ENCODE measurements at regions not wholly inside any gene's neighbourhood (a gene's known extent, or its start where the extent isn't known, plus 50 kb on each side); places are given as distances from the start of the nearest gene placed in this dataset.
"Not testable (repeated sequence)": the region's sequence is repeated elsewhere in the genome, so short reads cannot be mapped to it uniquely, and the experiment has no call there.

GRCh38 chr18:22566703-22567420 is 149.1 kb upstream of the CTAGE1 start:
- DNase-seq (ENCODE audit: low spot score) = no peak

GRCh38 chr18:22567794-22568193 is 150.1 kb upstream of the CTAGE1 start:
- DNase-seq (ENCODE audit: low spot score) = no peak

- no peak for DNase-seq (ENCODE audit: low spot score)
These were observed 152.8 kb upstream of the CTAGE1 start for GRCh38 chr18:22570492-22570891.

GRCh38 chr18:22572341-22572740 is 154.6 kb upstream of the CTAGE1 start:
- DNase-seq (ENCODE audit: low spot score) = no peak

- no peak for DNase-seq (ENCODE audit: low spot score)
These were observed 161.6 kb upstream of the CTAGE1 start for GRCh38 chr18:22579271-22579670.

GRCh38 chr18:22585333-22585732 is 167.6 kb upstream of the CTAGE1 start:
- DNase-seq (ENCODE audit: low spot score) = no peak

GRCh38 chr18:22585821-22586220 is 168.1 kb upstream of the CTAGE1 start:
- DNase-seq (ENCODE audit: low spot score) = no peak

- DNase-seq (ENCODE audit: low spot score) = no peak
These were observed 173.5 kb upstream of the CTAGE1 start for GRCh38 chr18:22591222-22591621.

GRCh38 chr18:22594155-22594690 is 176.5 kb upstream of the CTAGE1 start:
- DNase-seq (ENCODE audit: low spot score) = no peak

GRCh38 chr18:22601481-22601880 is 183.8 kb upstream of the CTAGE1 start:
- no peak for DNase-seq (ENCODE audit: low spot score)

- not testable (repeated sequence) for DNase-seq (ENCODE audit: low spot score)
These were observed 184.7 kb upstream of the CTAGE1 start for GRCh38 chr18:22602456-22602855.

- DNase-seq (ENCODE audit: low spot score) = no peak
These were observed 186.2 kb upstream of the CTAGE1 start for GRCh38 chr18:22603902-22604301.

GRCh38 chr18:22604390-22604985 is 186.8 kb upstream of the CTAGE1 start:
- DNase-seq (ENCODE audit: low spot score) = no peak

GRCh38 chr18:22604986-22605421 is 187.3 kb upstream of the CTAGE1 start:
- DNase-seq (ENCODE audit: low spot score) = no peak

GRCh38 chr18:22605736-22606135 is 188.0 kb upstream of the CTAGE1 start:
- DNase-seq (ENCODE audit: low spot score) = no peak

- no peak for DNase-seq (ENCODE audit: low spot score)
These were observed 189.0 kb upstream of the CTAGE1 start for GRCh38 chr18:22606563-22607283.

- no peak for DNase-seq (ENCODE audit: low spot score)
These were observed 189.5 kb upstream of the CTAGE1 start for GRCh38 chr18:22607284-22607635.

GRCh38 chr18:22608847-22609246 is 191.1 kb upstream of the CTAGE1 start:
- no peak for DNase-seq (ENCODE audit: low spot score)

GRCh38 chr18:22609642-22610041 is 191.9 kb upstream of the CTAGE1 start:
- DNase-seq (ENCODE audit: low spot score) = no peak

- DNase-seq (ENCODE audit: low spot score) = no peak
These were observed 195.5 kb upstream of the CTAGE1 start for GRCh38 chr18:22613058-22613690.

GRCh38 chr18:22613788-22614187 is 196.1 kb upstream of the CTAGE1 start:
- no peak for DNase-seq (ENCODE audit: low spot score)

GRCh38 chr18:22623513-22623912 is 205.8 kb upstream of the CTAGE1 start:
- no peak for DNase-seq (ENCODE audit: low spot score)

- no peak for DNase-seq (ENCODE audit: low spot score)
These were observed 206.5 kb upstream of the CTAGE1 start for GRCh38 chr18:22624176-22624575.

Data from putamen (tissue), 1 donor.